ENCODE measurements at regions not wholly inside any gene's neighbourhood (a gene's known extent, or its start where the extent isn't known, plus 50 kb on each side); places are given as distances from the start of the nearest gene placed in this dataset.
A peak's percentile ranks its signal among the peaks of the same experiment; 100 is the strongest.

DNA sequence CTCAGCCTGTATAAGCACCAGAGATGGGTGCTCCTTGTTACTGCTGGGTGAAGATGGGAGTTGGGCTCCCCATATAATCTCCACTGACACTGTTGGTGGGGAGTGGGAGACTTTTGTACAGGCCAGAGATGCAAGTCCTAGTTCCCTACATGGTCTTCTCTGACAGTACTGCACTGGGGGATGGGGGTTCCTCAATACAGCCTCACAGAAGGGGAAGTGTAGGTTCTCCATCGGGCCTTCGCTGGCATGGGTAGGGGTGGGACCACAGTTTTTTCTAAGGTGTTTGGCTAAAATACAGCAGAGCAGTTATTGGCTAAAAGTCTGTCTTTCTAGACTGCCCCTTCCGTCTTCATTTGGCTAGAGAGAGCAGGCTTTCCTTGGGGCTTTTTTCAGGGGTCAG lies 167.2 kb upstream of the SERP2 start:
- no peak for DNase-seq (ENCODE audit: low read depth)
- TF ChIP-seq, protein P1, sequence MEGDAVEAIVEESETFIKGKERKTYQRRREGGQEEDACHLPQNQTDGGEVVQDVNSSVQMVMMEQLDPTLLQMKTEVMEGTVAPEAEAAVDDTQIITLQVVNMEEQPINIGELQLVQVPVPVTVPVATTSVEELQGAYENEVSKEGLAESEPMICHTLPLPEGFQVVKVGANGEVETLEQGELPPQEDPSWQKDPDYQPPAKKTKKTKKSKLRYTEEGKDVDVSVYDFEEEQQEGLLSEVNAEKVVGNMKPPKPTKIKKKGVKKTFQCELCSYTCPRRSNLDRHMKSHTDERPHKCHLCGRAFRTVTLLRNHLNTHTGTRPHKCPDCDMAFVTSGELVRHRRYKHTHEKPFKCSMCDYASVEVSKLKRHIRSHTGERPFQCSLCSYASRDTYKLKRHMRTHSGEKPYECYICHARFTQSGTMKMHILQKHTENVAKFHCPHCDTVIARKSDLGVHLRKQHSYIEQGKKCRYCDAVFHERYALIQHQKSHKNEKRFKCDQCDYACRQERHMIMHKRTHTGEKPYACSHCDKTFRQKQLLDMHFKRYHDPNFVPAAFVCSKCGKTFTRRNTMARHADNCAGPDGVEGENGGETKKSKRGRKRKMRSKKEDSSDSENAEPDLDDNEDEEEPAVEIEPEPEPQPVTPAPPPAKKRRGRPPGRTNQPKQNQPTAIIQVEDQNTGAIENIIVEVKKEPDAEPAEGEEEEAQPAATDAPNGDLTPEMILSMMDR (conservative IDR thresholded peaks at IDR 0.05; ENCODE audit: low read depth, low read length): no peak
- no peak overlapping the region for H3K4me3 ChIP-seq (ENCODE audit: low read depth, low read length)

DNA sequence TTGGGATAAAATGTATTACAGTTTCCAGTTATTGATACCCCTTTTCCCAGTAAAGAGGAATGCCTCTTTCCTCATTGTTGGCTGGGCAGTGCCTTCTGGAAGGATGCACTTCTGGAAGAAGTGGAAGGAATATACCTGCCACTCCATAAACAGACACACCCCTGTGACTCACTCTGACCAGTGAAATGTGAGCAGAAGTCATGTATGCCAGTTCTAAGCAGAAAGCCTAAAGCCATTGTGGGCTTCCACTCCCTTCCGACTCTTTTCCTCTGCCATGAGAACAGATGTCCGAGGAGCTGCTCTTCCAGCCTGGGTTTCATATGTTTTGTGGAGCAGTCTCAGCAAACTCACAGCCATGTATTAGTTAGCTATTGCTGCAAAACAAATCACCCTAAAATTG lies 166.1 kb upstream of the SERP2 start:
- no peak for DNase-seq (ENCODE audit: low read depth)
- TF ChIP-seq, protein P1 (conservative IDR thresholded peaks at IDR 0.05; ENCODE audit: low read depth, low read length): no peak
- no peak overlapping the region for H3K4me3 ChIP-seq (ENCODE audit: low read depth, low read length)

DNA sequence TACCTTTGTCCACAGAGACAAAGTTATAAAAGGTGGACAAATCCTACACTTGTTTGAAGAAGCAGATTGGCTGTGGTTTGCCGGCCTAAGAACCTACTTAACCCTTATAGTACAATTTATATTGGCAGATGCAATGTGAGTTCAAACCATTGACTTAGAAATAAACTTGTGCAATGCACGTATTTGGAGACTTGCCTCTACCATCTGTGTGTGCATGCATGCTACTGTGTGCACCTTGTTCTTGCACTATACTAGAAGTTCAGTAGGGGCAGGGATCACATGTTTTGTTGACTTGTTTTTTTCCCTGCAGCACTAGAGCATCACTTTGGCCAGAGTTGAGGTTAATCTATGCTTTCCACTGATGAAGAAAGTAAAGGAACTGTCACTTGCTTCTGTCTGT lies 163.1 kb upstream of the SERP2 start:
- no peak for DNase-seq (ENCODE audit: low read depth)
- H3K4me3 ChIP-seq (ENCODE audit: low read depth, low read length): no peak overlapping the region
- TF ChIP-seq, protein P1 (conservative IDR thresholded peaks at IDR 0.05; ENCODE audit: low read depth, low read length): no peak

DNA sequence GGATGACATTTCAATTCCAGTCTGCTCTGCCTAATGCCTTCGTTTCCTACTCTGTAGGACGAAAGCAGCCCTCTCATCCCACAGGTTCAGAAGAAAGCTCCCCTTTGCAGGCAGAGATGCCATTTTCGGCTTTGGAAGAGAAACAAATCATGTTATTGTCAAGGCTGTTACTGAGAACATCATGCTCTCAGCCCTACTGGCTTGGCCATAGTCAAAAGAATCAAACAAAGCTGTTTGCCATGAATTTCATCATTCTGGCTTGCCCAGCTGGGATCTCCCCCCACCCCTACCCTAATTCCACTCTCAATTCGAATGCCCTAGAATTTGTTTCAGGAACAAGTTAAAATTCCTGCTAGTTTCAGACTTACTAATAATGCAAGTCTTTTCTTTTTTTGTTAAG lies 162.3 kb upstream of the SERP2 start:
- H3K4me3 ChIP-seq (ENCODE audit: low read depth, low read length): no peak overlapping the region
- TF ChIP-seq, protein P1 (conservative IDR thresholded peaks at IDR 0.05; ENCODE audit: low read depth, low read length): no peak
- no peak for DNase-seq (ENCODE audit: low read depth)

DNA sequence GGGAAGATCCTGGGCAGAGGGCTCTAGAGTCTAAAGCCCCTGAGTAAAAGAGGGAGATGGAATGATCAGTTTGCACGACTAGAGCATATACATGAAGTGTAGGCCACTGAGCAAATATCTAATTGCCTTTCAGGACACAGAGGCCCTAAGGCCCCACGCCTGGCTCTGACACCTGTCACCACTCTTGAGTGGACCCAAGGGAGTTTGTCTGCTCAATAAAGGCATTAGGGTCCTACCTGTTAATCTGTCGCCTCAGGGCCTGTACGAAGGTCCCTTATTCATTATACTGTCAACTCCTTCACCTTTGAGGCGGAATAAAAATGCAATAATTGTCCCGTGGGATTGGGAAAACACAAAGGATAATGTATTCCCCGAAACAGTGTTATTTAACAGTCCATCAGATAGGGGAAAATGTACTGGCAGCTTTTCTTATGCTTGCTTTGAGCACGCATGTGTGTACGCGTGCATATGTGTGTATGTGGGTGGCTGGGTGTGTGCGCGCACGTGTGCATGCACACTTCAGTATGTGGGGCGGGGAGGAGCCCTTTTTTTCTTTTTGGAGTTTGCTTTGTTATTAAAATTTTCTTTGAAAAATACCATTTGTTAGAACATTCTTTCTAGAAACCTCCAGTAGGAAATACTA lies 161.8 kb upstream of the SERP2 start:
- TF ChIP-seq, protein P1 (conservative IDR thresholded peaks at IDR 0.05; ENCODE audit: low read depth, low read length): no peak

DNA sequence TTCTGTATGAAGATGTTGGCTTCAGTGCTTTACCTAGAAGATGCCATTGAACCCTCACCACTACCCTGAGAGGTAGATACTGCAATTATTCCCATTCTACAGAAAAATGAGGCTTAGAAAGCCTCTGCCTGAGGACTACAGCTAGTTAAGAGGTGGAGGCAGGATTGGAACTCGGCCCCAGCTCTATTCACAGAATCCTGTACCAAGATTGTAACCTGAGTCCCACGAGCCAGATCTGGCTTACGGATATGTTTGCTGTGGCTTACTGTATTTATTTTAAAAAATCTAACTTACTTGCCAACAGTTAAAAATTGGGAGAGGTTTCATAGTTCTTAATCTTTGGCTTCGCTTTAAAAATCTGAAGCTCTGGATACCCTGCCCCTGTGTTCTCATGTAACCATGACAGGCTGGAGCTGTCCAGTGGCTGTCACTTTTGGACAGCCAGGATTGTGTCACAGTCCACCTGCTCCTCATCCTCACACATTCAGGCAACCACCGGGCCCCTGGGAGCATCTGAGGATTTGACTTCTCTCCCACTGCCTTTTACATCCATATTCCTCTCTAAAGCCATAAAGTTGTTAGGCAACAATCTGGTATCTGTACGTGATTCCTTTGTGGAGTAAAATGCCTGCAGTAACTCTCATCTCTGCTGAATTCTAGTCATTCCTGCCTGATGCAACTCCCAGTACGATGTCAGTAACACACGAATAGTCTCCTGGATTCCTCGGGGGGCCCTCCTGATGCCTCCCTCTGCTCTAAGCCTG lies 160.8 kb upstream of the SERP2 start:
- no peak overlapping the region for H3K4me3 ChIP-seq (ENCODE audit: low read depth, low read length)
- TF ChIP-seq, protein P1 (conservative IDR thresholded peaks at IDR 0.05; ENCODE audit: low read depth, low read length): no peak
- DNase-seq (ENCODE audit: low read depth): peak; percentile 75

More for the DNA sequence above, 161.8 kb upstream of the SERP2 start:
- DNase-seq (ENCODE audit: low read depth): no peak
- H3K4me3 ChIP-seq (ENCODE audit: low read depth, low read length): no peak overlapping the region
